ENCODE measurements at regions not wholly inside any gene's neighbourhood (a gene's known extent, or its start where the extent isn't known, plus 50 kb on each side); places are given as distances from the start of the nearest gene placed in this dataset.

GRCh38 chr3:43926055-43926454, 235.3 kb downstream of the ABHD5 start:
- H3K36me3 ChIP-seq (ENCODE audit: insufficient read depth in 1 of 2, low read depth in 1 of 2) = no peaks in the 10 kb centered on the region
- ATAC-seq (no peak), DNase-seq (no peak)
- no peaks in the 10 kb centered on the region for H3K4me1 ChIP-seq
- H3K9me3 ChIP-seq = no peaks in the 10 kb centered on the region
- H3K27ac ChIP-seq = no peak overlapping the region
- intact Hi-C loops (cut with DNase I) = no loop called here
- no peak for TF ChIP-seq CTCF (IDR thresholded peaks at IDR 0.05)
- no peak overlapping the region for H3K4me3 ChIP-seq
- peaks cover 0 to 28% (median 6%) of the 10 kb centered on the region in 3 donors for H3K27me3 ChIP-seq (ENCODE audit: insufficient read depth in 3 of 3, low read length in 2 of 3)
- 40 to 53% (median 46%) methylated on average over 5 of the region's 5 CpGs for WGBS, 3 donors

- no peak for TF ChIP-seq CTCF (IDR thresholded peaks at IDR 0.05)
- H3K4me3 ChIP-seq = no peak overlapping the region
- H3K36me3 ChIP-seq (ENCODE audit: insufficient read depth in 1 of 2, low read depth in 1 of 2) = no peaks in the 10 kb centered on the region
- no peaks in the 10 kb centered on the region for H3K9me3 ChIP-seq
- H3K27me3 ChIP-seq (ENCODE audit: insufficient read depth in 3 of 3, low read length in 2 of 3) = peaks cover 0 to 5% (median 0%) of the 10 kb centered on the region in 3 donors
- intact Hi-C loops (cut with DNase I) = no loop called here
- H3K4me1 ChIP-seq = no peaks in the 10 kb centered on the region
- DNase-seq = no peak
- no peak for ATAC-seq
- 20 to 42% (median 33%) methylated on average over 3 of the region's 3 CpGs for WGBS, 3 donors
- H3K27ac ChIP-seq = no peak overlapping the region
Measured at GRCh38 chr3:43932921-43933320, 242.2 kb downstream of the ABHD5 start.

GRCh38 chr3:43948013-43948412, 257.3 kb downstream of the ABHD5 start:
- no peak for TF ChIP-seq CTCF (IDR thresholded peaks at IDR 0.05)
- WGBS, 3 donors = 64 to 68% (median 66%) methylated on average over 5 of the region's 5 CpGs
- no peak for DNase-seq

GRCh38 chr3:43949594-43949993, 258.9 kb downstream of the ABHD5 start:
- Histone ChIP-seq H3K4me1 (no peaks in the 10 kb centered on the region), H3K36me3 (ENCODE audit: insufficient read depth in 1 of 2, low read depth in 1 of 2) (no peaks in the 10 kb centered on the region), H3K9me3 (no peaks in the 10 kb centered on the region), H3K27ac (no peak overlapping the region), H3K4me3 (no peak overlapping the region), H3K27me3 (ENCODE audit: insufficient read depth in 3 of 3, low read length in 2 of 3) (peaks cover 0 to 14% (median 4%) of the 10 kb centered on the region in 3 donors)
- no peak for TF ChIP-seq CTCF (IDR thresholded peaks at IDR 0.05)
- DNase-seq = no peak
- ATAC-seq = no peak
- intact Hi-C loops (cut with DNase I) = no loop called here
- WGBS, 3 donors = 53 to 64% (median 53%) methylated on average over 6 of the region's 6 CpGs

More at GRCh38 chr3:43948013-43948412, 257.3 kb downstream of the ABHD5 start:
- ATAC-seq = no peak
- H3K9me3 ChIP-seq = no peaks in the 10 kb centered on the region
- peaks cover 0 to 11% (median 4%) of the 10 kb centered on the region in 3 donors for H3K27me3 ChIP-seq (ENCODE audit: insufficient read depth in 3 of 3, low read length in 2 of 3)
- H3K27ac ChIP-seq = no peak overlapping the region
- no peaks in the 10 kb centered on the region for H3K4me1 ChIP-seq
- no peaks in the 10 kb centered on the region for H3K36me3 ChIP-seq (ENCODE audit: insufficient read depth in 1 of 2, low read depth in 1 of 2)
- intact Hi-C loops (cut with DNase I) = no loop called here
- no peak overlapping the region for H3K4me3 ChIP-seq

GRCh38 chr3:43950775-43951174, 260.0 kb downstream of the ABHD5 start:
- DNase-seq = no peak

More at GRCh38 chr3:43950775-43951174, 260.0 kb downstream of the ABHD5 start:
- 49 to 58% (median 52%) methylated on average over 4 of the region's 4 CpGs for WGBS, 3 donors
- no peak for TF ChIP-seq CTCF (IDR thresholded peaks at IDR 0.05)
- no peaks in the 10 kb centered on the region for H3K36me3 ChIP-seq (ENCODE audit: insufficient read depth in 1 of 2, low read depth in 1 of 2)
- H3K27me3 ChIP-seq (ENCODE audit: insufficient read depth in 3 of 3, low read length in 2 of 3) = peaks cover 0 to 18% (median 4%) of the 10 kb centered on the region in 3 donors
- H3K27ac ChIP-seq = no peak overlapping the region
- H3K9me3 ChIP-seq = no peaks in the 10 kb centered on the region
- intact Hi-C loops (cut with DNase I) = no loop called here
- no peaks in the 10 kb centered on the region for H3K4me1 ChIP-seq
- H3K4me3 ChIP-seq = no peak overlapping the region
- no peak for ATAC-seq

All from psoas muscle (tissue), 7 donors.